ENCODE measurements at regions not wholly inside any gene's neighbourhood (a gene's known extent, or its start where the extent isn't known, plus 50 kb on each side); places are given as distances from the start of the nearest gene placed in this dataset.

GRCh38 chr19:23515551-23515950, 120.3 kb upstream of the ZNF91 start:
- TF ChIP-seq CTCF (IDR thresholded peaks at IDR 0.05; ENCODE audit: low read depth, low read length) = no peak
- Histone ChIP-seq H3K27me3 (ENCODE audit: insufficient read depth, low read depth, severe bottlenecking) (peaks cover 27% of the 10 kb centered on the region), H3K36me3 (no peaks in the 10 kb centered on the region), H3K9me3 (ENCODE audit: severe bottlenecking) (peaks cover 3% of the 10 kb centered on the region), H3K27ac (no peak overlapping the region), H3K4me3 (ENCODE audit: low read depth, low read length) (no peak overlapping the region)
- DNase-seq = no peak

GRCh38 chr19:23512151-23512925, 117.1 kb upstream of the ZNF91 start:
- peaks cover 3% of the 10 kb centered on the region for H3K9me3 ChIP-seq (ENCODE audit: severe bottlenecking)
- H3K27ac ChIP-seq = no peak overlapping the region
- no peaks in the 10 kb centered on the region for H3K36me3 ChIP-seq
- H3K27me3 ChIP-seq (ENCODE audit: insufficient read depth, low read depth, severe bottlenecking) = peaks cover 35% of the 10 kb centered on the region
- no peak for DNase-seq
- H3K4me3 ChIP-seq (ENCODE audit: low read depth, low read length) = no peak overlapping the region
- TF ChIP-seq CTCF (IDR thresholded peaks at IDR 0.05; ENCODE audit: low read depth, low read length) = no peak

- no peak overlapping the region for H3K4me3 ChIP-seq (ENCODE audit: low read depth, low read length)
- peaks cover 3% of the 10 kb centered on the region for H3K9me3 ChIP-seq (ENCODE audit: severe bottlenecking)
- DNase-seq = no peak
- H3K27ac ChIP-seq = no peak overlapping the region
- TF ChIP-seq CTCF (IDR thresholded peaks at IDR 0.05; ENCODE audit: low read depth, low read length) = no peak
- H3K27me3 ChIP-seq (ENCODE audit: insufficient read depth, low read depth, severe bottlenecking) = peaks cover 20% of the 10 kb centered on the region
- H3K36me3 ChIP-seq = no peaks in the 10 kb centered on the region
Measured at GRCh38 chr19:23509686-23510450, 114.6 kb upstream of the ZNF91 start.

- no peak for TF ChIP-seq CTCF (IDR thresholded peaks at IDR 0.05; ENCODE audit: low read depth, low read length)
- DNase-seq = no peak
- H3K9me3 ChIP-seq (ENCODE audit: severe bottlenecking) = peaks cover under 1% of the 10 kb centered on the region
- no peak overlapping the region for H3K4me3 ChIP-seq (ENCODE audit: low read depth, low read length)
- no peaks in the 10 kb centered on the region for H3K36me3 ChIP-seq
- H3K27me3 ChIP-seq (ENCODE audit: insufficient read depth, low read depth, severe bottlenecking) = peaks cover 18% of the 10 kb centered on the region
- no peak overlapping the region for H3K27ac ChIP-seq
Measured at GRCh38 chr19:23507446-23507845, 112.2 kb upstream of the ZNF91 start.

- no peak overlapping the region for H3K27ac ChIP-seq
- peaks cover 16% of the 10 kb centered on the region for H3K27me3 ChIP-seq (ENCODE audit: insufficient read depth, low read depth, severe bottlenecking)
- no peaks in the 10 kb centered on the region for H3K9me3 ChIP-seq (ENCODE audit: severe bottlenecking)
- no peak overlapping the region for H3K4me3 ChIP-seq (ENCODE audit: low read depth, low read length)
- H3K36me3 ChIP-seq = no peaks in the 10 kb centered on the region
- no peak for TF ChIP-seq CTCF (IDR thresholded peaks at IDR 0.05; ENCODE audit: low read depth, low read length)
- DNase-seq = no peak
Measured at GRCh38 chr19:23505738-23506137, 110.5 kb upstream of the ZNF91 start.

All from WERI-Rb-1 (cell line).